Stimulated activated naive CD8-positive, alpha-beta T cell treated with anti-CD3 and anti-CD28 coated beads, Interleukin-15, amount 100 ng/mL, for 72 hours (primary cell): ENCODE measurements at regions not wholly inside any gene's neighbourhood (a gene's known extent, or its start where the extent isn't known, plus 50 kb on each side); places are given as distances from the start of the nearest gene placed in this dataset.
"Not testable (repeated sequence)": the region's sequence is repeated elsewhere in the genome, so short reads cannot be mapped to it uniquely, and the experiment has no call there.

Source experiments
- ATAC-seq: fragments of 150-1000 bp; cut with Tn5 transposase; 2 replicates; pipeline ENCODE4 v1.10.0; 2021; ENCODE audit warnings: mild to moderate bottlenecking, moderate library complexity
- DNase-seq, 2 donors: peaks; one replicate each; pipeline ENCODE4 v3.0.0; 2021 to 2022
- H3K27ac Mint-ChIP-seq, 2 donors: one replicate each; pipeline ENCODE4 v1.8.0; 2022; ENCODE audit warnings: mild to moderate bottlenecking in 2 of 2, mixed read lengths in 2 of 2, moderate library complexity in 2 of 2
- H3K27me3 Mint-ChIP-seq: one replicate; pipeline ENCODE4 v1.8.0; 2022; ENCODE audit warnings: mixed read lengths
- H3K4me1 Mint-ChIP-seq: one replicate; pipeline ENCODE4 v1.8.0; 2022; ENCODE audit warnings: mild to moderate bottlenecking, mixed read lengths
- H3K4me3 Mint-ChIP-seq, 2 donors: one replicate each; pipeline ENCODE4 v1.8.0; 2022; ENCODE audit warnings: mild to moderate bottlenecking in 2 of 2, mixed read lengths in 2 of 2, moderate library complexity in 1 of 2
- H3K9me3 Mint-ChIP-seq, 2 donors: one replicate each; pipeline ENCODE4 v1.8.0; 2022; ENCODE audit warnings: mixed read lengths in 2 of 2

DNA sequence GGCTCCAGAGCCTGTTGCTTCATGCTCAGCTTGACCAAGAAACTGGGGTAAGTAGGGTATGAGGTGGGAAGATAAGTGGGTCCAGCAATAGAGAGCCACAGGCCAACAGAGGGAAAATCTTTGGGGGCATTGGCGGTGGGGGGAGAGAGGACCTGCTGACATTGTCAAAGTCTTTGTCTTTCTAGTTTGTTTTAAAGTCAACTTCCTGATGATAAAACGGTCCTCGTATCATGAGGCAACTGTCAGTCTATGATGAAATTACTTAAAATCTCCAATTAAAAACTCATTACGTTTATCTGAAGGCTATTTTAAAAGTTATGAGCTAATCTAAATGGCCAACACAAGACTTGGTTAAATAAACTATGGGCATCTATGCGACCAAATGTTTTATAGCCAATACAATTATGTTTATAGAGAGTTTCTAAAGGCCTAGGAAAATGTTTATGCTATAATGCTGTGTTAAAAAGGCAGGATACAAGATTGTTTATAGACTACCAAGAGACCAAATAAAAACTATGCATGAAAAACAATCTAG lies 84.4 kb upstream of the CD28 start:
- DNase-seq (no peak), ATAC-seq (no peak)
- Mint-ChIP-seq H3K4me1 (peaks cover 5% of the 10 kb centered on the region), H3K9me3 (peaks cover 12 to 18% of the 10 kb centered on the region in 2 donors), H3K27ac (no peak overlapping the region), H3K4me3 (no peak overlapping the region), H3K27me3 (no peaks in the 10 kb centered on the region)

DNA sequence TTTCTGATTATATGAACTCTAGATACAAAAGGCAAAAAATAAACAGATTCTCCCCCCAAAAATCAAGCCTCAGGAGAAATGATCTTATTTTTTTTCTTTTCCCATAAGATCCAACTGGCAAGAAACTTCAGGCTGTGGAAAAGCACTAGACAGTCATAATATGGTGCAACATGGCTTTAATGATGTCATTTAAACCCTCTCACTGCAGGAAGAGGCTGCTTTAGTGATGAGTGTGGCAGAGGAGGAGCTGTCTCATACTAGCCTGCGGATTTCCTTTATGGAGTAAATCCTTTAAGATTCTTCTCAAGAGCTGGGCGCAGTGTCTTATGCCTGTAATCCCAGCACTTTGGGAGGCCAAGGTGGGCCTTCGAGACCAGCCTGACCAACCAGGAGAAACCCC lies 83.3 kb upstream of the CD28 start:
- Mint-ChIP-seq H3K4me3 (no peak overlapping the region), H3K4me1 (peaks cover 5% of the 10 kb centered on the region), H3K27ac (peak overlapping the region in 1 of 2 donors; percentile 11), H3K27me3 (no peaks in the 10 kb centered on the region), H3K9me3 (peaks cover 12 to 18% of the 10 kb centered on the region in 2 donors)
- ATAC-seq (no peak), DNase-seq (no peak)

DNA sequence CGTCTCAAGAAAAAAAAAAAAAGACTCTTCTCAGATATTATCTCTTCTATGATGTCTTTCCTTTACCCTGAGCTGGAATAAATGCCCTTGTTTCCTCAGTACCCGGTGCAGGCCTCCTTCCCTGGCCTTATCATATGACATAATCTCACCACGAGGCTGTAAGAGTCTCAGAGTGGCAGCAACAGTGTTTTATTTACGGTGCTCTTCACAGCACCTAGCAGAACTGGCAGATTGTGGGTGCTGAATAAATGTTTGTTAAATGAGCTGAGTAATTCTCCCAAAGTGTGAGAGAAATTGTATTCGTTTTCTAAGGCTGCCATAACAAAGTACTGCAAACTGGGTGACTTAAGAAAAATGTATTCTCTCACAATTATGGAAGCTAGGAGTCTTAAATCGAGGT lies 82.8 kb upstream of the CD28 start:
- Mint-ChIP-seq H3K27ac (peak overlapping the region in 1 of 2 donors; percentile 53), H3K4me1 (peaks cover 5% of the 10 kb centered on the region), H3K4me3 (no peak overlapping the region), H3K9me3 (peaks cover 12 to 18% of the 10 kb centered on the region in 2 donors), H3K27me3 (no peaks in the 10 kb centered on the region)
- ATAC-seq, result no peak
- no peak for DNase-seq

DNA sequence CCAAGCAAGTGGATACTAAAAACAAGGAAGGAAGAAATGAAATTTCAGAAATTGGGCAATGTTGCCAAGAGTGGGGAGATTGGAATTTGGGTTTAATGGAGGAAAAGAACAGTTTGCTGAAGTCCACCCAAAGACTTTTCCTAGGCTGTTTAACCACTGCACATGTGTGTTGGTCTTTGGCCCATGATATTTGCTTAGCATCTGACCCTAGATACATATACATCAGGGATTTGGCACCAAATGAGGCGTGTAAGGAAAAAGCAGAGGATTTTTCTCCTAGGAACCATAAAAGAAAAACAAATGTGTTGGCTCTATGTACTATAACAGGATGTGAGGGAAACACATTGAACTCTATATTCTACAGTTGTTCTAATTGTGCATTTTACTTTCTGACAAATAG lies 80.7 kb upstream of the CD28 start:
- Mint-ChIP-seq H3K4me3 (no peak overlapping the region), H3K27ac (no peak overlapping the region), H3K9me3 (peaks cover 12 to 15% of the 10 kb centered on the region in 2 donors), H3K4me1 (peaks cover 5% of the 10 kb centered on the region), H3K27me3 (no peaks in the 10 kb centered on the region)
- no peak for ATAC-seq
- DNase-seq, result no peak

DNA sequence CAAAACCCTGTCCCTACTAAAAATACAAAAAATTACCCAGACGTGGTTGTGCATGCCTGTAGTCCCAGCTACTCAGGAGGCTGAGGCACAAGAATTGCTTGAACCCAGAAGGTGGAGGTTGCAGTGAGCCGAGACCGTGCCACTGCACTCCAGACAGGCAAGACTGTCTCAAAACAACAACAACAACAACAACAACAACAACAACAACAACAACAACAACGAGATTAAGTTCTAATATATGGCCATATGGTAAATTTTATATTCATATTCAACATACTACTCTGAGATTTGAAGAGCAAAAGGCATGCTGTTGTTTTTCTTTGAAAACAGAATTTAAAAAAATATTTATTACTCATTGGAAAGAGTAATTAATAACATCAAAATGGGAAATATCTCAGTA lies 80.2 kb upstream of the CD28 start:
- H3K9me3 Mint-ChIP-seq, ATAC-seq, H3K27ac Mint-ChIP-seq, DNase-seq, H3K27me3 Mint-ChIP-seq, H3K4me3 Mint-ChIP-seq, H3K4me1 Mint-ChIP-seq: not testable (repeated sequence)

DNA sequence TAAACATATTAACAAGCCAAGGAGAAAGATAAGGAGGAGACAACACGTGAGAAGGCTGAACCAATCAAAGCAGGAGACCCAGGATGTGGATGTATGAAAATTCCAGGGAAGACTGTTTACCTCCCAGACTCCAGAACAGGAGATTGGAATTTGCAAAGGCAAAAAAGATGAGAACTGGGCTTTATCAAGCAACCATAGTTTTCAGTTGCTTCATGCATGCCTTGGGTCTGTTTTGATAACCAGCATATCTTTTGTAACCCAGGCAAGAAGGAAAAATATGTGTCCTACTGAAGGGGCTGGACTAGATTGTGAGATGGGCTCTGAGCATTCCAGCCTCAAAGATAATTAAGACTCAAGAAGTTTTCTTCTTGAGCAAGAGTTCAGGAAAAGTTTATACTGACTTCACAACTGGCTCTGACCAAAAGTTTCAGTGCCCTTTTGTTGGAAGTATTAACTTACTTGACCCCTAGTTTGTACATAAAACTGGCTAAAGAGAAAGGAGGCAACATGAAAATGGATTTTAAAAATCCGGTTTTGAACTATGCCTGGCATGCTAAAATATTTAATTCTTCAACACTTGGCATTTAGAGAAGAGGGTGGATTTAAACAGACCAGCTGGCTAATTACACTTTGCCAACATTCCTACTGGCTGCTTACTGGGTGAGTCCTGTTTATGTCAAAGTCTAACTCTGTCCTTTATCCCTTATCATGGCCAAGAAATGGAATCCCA lies 79.3 kb upstream of the CD28 start:
- Mint-ChIP-seq H3K4me3 (no peak overlapping the region), H3K27me3 (no peaks in the 10 kb centered on the region), H3K27ac (no peak overlapping the region), H3K4me1 (peaks cover 5% of the 10 kb centered on the region), H3K9me3 (peaks cover 0 to under 1% of the 10 kb centered on the region in 2 donors)
- no peak for DNase-seq
- no peak for ATAC-seq

DNA sequence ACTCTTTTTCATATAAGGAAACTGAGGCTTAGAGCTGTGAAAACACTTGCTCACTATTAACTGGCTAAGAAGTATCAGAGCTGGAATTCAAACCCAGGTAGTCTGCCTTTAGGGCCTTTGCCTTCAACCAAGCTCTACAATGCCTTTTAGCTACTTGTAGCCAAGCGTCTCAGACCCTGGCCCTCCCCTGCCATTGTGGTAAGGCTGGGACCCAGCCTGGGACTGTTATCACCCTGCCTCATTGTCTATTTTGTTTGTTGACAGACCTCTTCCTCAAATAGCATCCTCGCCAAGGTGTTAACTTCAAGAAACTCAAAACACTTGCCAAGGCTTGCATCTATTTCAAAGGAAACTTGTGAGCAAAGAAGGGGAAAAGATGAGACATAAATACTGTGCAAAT lies 76.7 kb upstream of the CD28 start:
- Mint-ChIP-seq H3K4me3 (no peak overlapping the region), H3K9me3 (no peaks in the 10 kb centered on the region), H3K27ac (no peak overlapping the region), H3K4me1 (no peaks in the 10 kb centered on the region), H3K27me3 (no peaks in the 10 kb centered on the region)
- DNase-seq (no peak), ATAC-seq (no peak)

DNA sequence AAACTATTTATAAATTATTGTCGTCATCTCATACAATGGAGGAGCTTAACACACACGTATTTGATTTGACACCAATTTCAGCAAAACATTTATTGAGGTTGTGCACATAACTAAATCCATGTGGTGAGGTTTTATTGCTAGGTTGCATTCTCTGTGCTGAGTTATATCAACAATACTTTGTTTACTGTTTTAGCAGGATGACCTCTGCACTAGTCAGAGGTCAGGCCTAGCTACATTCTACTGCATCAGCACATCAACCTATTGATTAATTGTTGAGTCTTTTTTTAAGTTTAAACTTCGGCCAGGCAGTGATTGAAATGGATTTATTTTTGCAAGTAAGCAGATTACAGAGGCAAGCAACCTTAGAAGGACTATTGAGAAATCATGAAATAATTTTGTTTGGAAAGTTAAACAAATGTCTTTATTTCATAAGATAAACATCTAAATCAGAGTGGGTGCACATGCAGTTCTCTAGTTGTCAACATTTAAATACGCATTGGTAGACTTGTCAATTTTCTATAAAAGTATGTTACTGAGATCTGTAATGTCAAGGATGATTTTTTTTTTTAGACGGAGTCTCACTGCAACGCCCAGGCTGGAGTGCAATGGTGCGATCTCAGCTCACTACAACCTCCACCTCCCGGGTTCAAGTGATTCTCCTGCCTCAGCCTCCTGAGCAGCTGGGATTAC lies 75.2 kb upstream of the CD28 start:
- no peaks in the 10 kb centered on the region for H3K9me3 Mint-ChIP-seq
- no peak overlapping the region for H3K27ac Mint-ChIP-seq
- H3K4me1 Mint-ChIP-seq, result no peaks in the 10 kb centered on the region
- H3K4me3 Mint-ChIP-seq, result no peak overlapping the region
- DNase-seq (no peak), ATAC-seq (no peak)
- no peaks in the 10 kb centered on the region for H3K27me3 Mint-ChIP-seq

DNA sequence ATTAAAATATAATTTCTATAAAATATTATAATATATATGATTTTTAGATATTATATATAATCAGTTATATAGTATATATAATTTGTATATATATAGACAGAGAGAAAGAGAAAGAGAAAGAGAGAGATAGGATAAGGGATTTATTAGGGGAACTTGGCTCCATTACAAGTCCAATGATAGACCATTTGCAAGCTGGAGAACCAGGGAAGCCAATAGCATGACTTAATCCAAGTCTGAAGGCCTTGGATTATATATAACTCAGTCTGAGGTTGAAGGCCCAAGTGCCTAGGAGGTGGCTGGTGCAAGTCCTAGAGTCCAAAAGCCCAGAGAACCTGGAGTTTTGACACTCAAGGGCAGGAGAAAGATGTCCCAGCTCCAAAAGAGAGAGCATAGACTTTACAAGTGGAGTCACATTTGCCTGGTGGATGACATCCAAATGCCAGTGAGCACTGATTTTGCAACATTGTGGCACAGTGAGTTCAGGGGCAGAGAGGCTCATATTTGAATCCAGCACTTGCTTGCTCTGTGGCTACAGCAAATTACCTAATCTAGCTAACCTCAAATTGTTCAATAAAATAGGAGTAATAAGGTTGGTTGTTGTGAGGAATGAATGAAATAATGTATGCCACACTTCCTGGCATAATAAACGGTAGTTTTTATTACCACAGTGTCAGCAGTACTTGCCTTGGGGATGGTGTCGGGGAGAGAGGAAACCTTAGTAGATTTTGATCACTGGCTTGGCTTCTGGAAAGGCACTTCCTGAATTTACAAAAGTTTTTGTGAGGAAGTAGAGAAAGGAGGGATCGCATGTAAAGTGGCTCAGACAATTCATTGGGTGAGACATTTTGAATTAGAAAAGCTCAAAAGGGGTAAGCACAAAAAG lies 69.6 kb upstream of the CD28 start:
- no peaks in the 10 kb centered on the region for H3K9me3 Mint-ChIP-seq
- no peaks in the 10 kb centered on the region for H3K27me3 Mint-ChIP-seq
- ATAC-seq (no peak), DNase-seq (no peak)
- peak overlapping the region; percentile 21 to 39 for H3K4me3 Mint-ChIP-seq
- peaks cover 25% of the 10 kb centered on the region for H3K4me1 Mint-ChIP-seq
- peak overlapping the region; percentile 2 to 9 for H3K27ac Mint-ChIP-seq

DNA sequence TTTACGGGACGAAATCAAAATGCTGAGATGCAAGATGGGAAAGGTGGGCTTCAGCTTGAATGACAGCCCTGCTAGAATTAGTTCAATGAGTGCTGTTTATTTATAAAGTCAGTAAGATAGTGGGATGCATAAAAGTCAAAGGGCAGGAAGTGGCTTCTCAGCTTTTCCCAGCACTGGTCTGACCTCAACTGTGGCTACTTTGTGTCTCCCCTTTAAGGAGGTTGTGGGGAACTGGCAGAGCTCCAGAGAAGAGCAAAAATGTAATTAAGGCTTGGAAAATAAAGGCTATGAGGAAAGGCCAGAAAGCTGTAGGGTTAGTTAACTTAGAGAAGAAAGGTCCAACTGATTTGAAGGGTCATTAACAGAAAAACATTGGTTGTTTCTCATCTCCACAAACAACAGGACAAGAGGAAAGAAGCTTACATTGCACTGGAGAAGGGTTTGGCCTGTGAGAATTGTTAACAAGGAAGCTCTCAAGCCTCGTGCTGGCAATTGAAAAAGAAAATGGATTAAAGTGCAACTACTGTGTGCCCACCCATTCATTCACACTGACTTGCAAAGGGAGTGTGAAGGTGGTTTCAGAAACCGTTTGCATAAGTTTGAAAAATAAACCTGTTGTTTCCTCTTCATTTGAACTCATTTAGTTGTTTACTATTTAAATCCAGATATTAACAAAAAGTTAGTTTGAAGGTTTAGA lies 68.8 kb upstream of the CD28 start:
- Mint-ChIP-seq H3K27ac (peak overlapping the region; percentile 2 to 9), H3K4me1 (peaks cover 29% of the 10 kb centered on the region), H3K27me3 (no peaks in the 10 kb centered on the region), H3K9me3 (no peaks in the 10 kb centered on the region), H3K4me3 (peak overlapping the region; percentile 32 to 39)
- DNase-seq (no peak), ATAC-seq (no peak)

DNA sequence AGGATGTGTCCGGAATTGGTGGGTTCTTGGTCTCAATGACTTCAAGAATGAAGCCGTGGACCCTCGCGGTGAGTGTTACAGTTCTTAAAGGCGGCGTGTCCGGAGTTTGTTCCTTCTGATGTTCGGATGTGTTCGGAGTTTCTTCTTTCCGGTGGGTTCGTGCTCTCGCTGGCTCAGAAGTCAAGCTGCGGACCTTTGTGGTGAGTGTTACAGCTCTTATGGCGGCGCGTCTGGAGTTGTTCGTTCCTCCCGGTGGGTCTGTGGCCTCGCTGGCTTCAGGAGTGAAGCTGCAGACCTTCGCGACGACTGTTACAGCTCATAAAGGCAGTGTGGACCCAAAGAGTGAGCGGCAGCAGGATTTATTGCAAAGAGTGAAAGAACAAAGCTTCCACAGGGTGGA lies 64.6 kb upstream of the CD28 start:
- H3K4me3 Mint-ChIP-seq, H3K27me3 Mint-ChIP-seq, H3K27ac Mint-ChIP-seq, H3K9me3 Mint-ChIP-seq, DNase-seq, ATAC-seq: not testable (repeated sequence)
- peaks cover 24% of the 10 kb centered on the region for H3K4me1 Mint-ChIP-seq

DNA sequence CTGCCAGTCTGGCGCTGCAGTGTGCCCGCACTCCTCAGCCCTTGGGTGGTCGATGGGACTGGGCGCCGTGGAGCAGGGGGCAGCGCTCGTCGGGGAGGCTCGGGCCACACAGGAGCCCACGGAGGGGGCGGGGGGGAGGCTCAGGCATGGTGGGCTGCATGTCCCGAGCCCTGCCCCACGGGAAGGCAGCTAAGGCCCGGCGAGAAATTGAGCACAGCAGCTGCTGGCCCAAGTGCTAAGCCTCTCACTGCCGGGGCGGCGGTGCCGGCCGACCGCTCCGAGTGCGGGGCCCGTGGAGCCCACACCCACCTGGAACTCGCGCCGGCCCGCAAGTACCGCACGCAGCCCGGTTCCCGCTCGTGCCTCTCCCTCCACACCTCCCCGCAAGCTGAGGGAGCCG lies 63.6 kb upstream of the CD28 start:
- not testable (repeated sequence) for ATAC-seq, H3K27ac Mint-ChIP-seq, H3K27me3 Mint-ChIP-seq, H3K9me3 Mint-ChIP-seq, DNase-seq, H3K4me3 Mint-ChIP-seq
- H3K4me1 Mint-ChIP-seq, result peaks cover 14% of the 10 kb centered on the region

DNA sequence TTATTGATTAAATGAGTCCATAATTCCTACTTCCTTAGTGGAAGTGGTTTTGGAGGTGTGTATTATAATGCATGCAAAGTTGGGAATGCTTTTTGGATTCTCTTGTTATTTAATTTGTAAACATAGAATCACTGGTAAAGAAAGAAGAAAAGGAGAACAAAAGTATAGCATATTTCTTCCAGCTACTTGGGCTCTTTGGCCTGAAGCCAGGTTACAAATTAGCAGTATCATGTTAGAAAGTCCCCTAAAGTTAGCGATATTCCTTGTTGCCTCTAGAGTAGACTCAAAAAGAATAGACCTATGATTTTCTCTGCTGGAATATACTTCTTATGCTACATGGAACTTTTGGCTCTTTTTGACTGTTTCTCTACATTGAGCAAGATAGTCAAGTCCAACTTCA lies 60.6 kb upstream of the CD28 start:
- Mint-ChIP-seq H3K4me1 (peaks cover 12% of the 10 kb centered on the region), H3K4me3 (no peak overlapping the region), H3K27ac (no peak overlapping the region), H3K27me3 (no peaks in the 10 kb centered on the region), H3K9me3 (no peaks in the 10 kb centered on the region)
- no peak for DNase-seq
- ATAC-seq, result no peak

DNA sequence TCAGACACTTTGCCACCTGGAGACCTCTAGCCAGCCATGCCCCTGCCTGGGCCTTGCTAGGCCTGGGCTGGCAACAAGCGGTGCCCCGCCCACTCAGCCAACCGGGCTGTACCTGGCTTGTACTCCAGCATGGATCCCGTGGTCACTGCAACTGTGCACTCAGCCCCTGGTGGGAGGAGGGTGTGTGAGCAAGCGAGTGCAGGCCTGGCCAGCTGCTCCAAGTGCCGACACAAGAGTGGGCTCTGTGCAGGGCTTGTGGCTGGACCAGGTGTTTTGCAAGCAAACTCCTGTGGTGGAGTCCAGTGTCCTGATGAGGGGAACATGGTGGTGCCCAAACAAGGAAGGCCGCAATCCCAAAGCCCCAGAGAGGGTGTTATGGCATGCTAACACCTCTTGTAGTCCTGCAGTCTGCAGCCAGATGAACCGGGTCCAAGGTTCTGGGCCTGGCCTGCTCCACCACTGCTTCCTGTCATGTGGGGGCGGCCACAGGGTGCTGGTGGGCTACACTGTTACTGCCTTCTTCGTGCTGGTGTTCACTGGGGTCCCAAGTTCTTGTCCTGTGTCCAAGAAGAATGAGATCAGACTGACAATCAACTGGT lies 60.1 kb upstream of the CD28 start:
- ATAC-seq (no peak), DNase-seq (no peak)
- Mint-ChIP-seq H3K27ac (no peak overlapping the region), H3K27me3 (no peaks in the 10 kb centered on the region), H3K4me1 (peaks cover 18% of the 10 kb centered on the region), H3K4me3 (no peak overlapping the region), H3K9me3 (no peaks in the 10 kb centered on the region)

DNA sequence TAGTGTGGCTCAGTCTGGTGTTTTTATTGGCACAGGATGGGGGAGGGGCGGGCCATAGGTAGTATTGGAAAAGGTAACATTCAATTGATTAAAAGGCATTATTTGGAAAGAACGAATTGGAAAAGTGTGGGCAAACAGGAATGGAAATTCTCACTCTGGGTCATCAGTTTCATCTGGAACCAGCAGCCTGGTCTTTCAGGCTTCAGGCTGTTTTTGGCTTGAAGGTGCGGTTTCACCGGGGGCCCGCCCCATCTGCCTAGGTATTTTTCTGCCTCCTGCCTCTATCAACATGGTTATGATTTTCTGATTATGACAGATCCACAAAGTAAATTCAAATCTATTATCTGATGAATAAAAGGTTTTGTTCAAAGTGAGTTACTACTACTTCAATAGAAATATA lies 59.5 kb upstream of the CD28 start:
- DNase-seq, result no peak
- H3K27me3 Mint-ChIP-seq, result no peaks in the 10 kb centered on the region
- H3K4me3 Mint-ChIP-seq, result no peak overlapping the region
- no peak for ATAC-seq
- H3K4me1 Mint-ChIP-seq, result peaks cover 18% of the 10 kb centered on the region
- peak overlapping the region in 1 of 2 donors; percentile 9 for H3K27ac Mint-ChIP-seq
- no peaks in the 10 kb centered on the region for H3K9me3 Mint-ChIP-seq
